ENCODE measurements at regions not wholly inside any gene's neighbourhood (a gene's known extent, or its start where the extent isn't known, plus 50 kb on each side); places are given as distances from the start of the nearest gene placed in this dataset.

- TF ChIP-seq POU2F2 (IDR thresholded peaks at IDR 0.05; ENCODE audit: borderline replicate concordance, low read depth, low read length) (no peak), ZBTB40 (IDR thresholded peaks at IDR 0.05; ENCODE audit: borderline replicate concordance) (no peak), JUNB (IDR thresholded peaks at IDR 0.05) (no peak), CTCF (IDR thresholded peaks at IDR 0.05 in 2 of 3, conservative IDR thresholded peaks at IDR 0.05 in 1 of 3; ENCODE audit: control insufficient read depth in 2 of 3, extremely low read depth in 1 of 3, insufficient read depth in 1 of 3, low read depth in 3 of 3, low read length in 3 of 3) (no peak), EZH2 (IDR thresholded peaks at IDR 0.05; ENCODE audit: borderline replicate concordance, control insufficient read depth, low read depth, low read length) (no peak), FOXM1 (IDR thresholded peaks at IDR 0.05; ENCODE audit: low read depth, low read length) (no peak), SP1 (IDR thresholded peaks at IDR 0.05; ENCODE audit: low read depth, low read length) (no peak)
Observed at GRCh38 chr13:67932991-67933390, 702.9 kb upstream of the PCDH9 start.
